HL-60 (cell line): ENCODE measurements at regions not wholly inside any gene's neighbourhood (a gene's known extent, or its start where the extent isn't known, plus 50 kb on each side); places are given as distances from the start of the nearest gene placed in this dataset.

ENCODE experiments used
- DNase-seq, 2 experiments: peaks; one replicate each; pipeline ENCODE4 v3.0.0-alpha.2; 2010 to 2020; ENCODE audit warnings: low read depth in 1 of 2, low spot score in 1 of 2
- H3K27ac ChIP-seq: fragments of 250-450 bp; sonication (Bioruptor Pico); replicated peaks from 2 replicates; pipeline ENCODE4 v1.5.1; 2020; ENCODE audit warnings: mild to moderate bottlenecking, moderate library complexity
- H3K27me3 ChIP-seq: fragments of 250-450 bp; sonication (Bioruptor Pico); 2 replicates; pipeline ENCODE4 v1.5.1; 2021; ENCODE audit warnings: mild to moderate bottlenecking, moderate library complexity; ENCODE audit not compliant: insufficient read depth, poor library complexity, severe bottlenecking
- H3K4me3 ChIP-seq: replicated peaks from 2 replicates; pipeline ENCODE4 v1.5.1; 2011; ENCODE audit warnings: mild to moderate bottlenecking, control low read depth, low read length; ENCODE audit not compliant: insufficient read depth
- CTCF ChIP-seq: IDR thresholded peaks from one replicate; pipeline ENCODE4 v1.5.1; 2011; ENCODE audit warnings: low read length, control low read depth, inconsistent platforms; ENCODE audit not compliant: insufficient read depth
- GABPA ChIP-seq: IDR thresholded peaks from 2 replicates; pipeline ENCODE4 v1.6.1; 2012; ENCODE audit warnings: low read depth
- POLR2AphosphoS5 ChIP-seq: IDR thresholded peaks from 2 replicates; pipeline ENCODE4 v1.6.1; 2012; ENCODE audit warnings: low read depth
- REST ChIP-seq: IDR thresholded peaks from 2 replicates; pipeline ENCODE4 v1.6.1; 2012; ENCODE audit warnings: low read depth; ENCODE audit not compliant: insufficient replicate concordance
- SPI1 ChIP-seq: IDR thresholded peaks from 2 replicates; pipeline ENCODE4 v1.6.1; 2012; ENCODE audit warnings: low read depth, mild to moderate bottlenecking, borderline replicate concordance

- no peak for DNase-seq
- no peak overlapping the region for H3K27ac ChIP-seq
- H3K4me3 ChIP-seq, result no peak overlapping the region
- no peaks in the 10 kb centered on the region for H3K27me3 ChIP-seq
- TF ChIP-seq CTCF (no peak), GABPA (no peak), POLR2AphosphoS5 (no peak), SPI1 (no peak), REST (no peak)
Measured at GRCh38 chr4:82138374-82138773, 235.4 kb downstream of the HNRNPD start.

GRCh38 chr4:82136161-82136801 is 237.5 kb downstream of the HNRNPD start:
- H3K27me3 ChIP-seq, result no peaks in the 10 kb centered on the region
- TF ChIP-seq POLR2AphosphoS5 (no peak), REST (no peak), SPI1 (no peak), GABPA (no peak), CTCF (no peak)
- no peak for DNase-seq
- H3K27ac ChIP-seq, result no peak overlapping the region
- H3K4me3 ChIP-seq, result no peak overlapping the region

GRCh38 chr4:82128355-82128754 is 245.4 kb downstream of the HNRNPD start:
- Histone ChIP-seq H3K4me3 (no peak overlapping the region), H3K27me3 (no peaks in the 10 kb centered on the region), H3K27ac (no peak overlapping the region)
- TF ChIP-seq POLR2AphosphoS5 (no peak), SPI1 (no peak), REST (no peak)
- no peak for DNase-seq
